ELR (cell line): ENCODE measurements at regions not wholly inside any gene's neighbourhood (a gene's known extent, or its start where the extent isn't known, plus 50 kb on each side); places are given as distances from the start of the nearest gene placed in this dataset.

Experiments
- DNase-seq: peaks from one replicate; pipeline ENCODE4 v3.0.0-alpha.2; 2015; ENCODE audit warnings: low read depth

GRCh38 chrX:25219480-25219879 lies 203.7 kb upstream of the ARX start:
- no peak for DNase-seq

DNA sequence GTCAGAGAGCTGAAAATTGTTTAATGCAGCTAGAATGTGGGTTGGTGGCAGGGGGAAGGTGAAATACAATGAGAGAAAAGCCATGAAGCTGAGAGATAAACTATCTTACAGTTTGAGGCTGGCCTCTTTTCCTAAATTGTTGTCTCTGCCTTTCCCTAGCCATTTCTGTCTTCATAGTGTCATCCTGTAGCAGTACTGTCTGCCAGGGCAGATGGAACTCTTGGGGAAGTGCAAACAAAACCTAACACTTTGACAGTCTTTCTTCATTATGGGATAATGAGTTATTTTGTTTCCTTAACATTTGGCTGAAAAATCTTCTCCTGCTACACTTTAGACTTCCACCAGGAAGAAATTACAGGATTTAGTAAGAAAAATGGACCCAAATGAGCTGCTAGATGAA lies 197.8 kb upstream of the ARX start:
- no peak for DNase-seq

DNA sequence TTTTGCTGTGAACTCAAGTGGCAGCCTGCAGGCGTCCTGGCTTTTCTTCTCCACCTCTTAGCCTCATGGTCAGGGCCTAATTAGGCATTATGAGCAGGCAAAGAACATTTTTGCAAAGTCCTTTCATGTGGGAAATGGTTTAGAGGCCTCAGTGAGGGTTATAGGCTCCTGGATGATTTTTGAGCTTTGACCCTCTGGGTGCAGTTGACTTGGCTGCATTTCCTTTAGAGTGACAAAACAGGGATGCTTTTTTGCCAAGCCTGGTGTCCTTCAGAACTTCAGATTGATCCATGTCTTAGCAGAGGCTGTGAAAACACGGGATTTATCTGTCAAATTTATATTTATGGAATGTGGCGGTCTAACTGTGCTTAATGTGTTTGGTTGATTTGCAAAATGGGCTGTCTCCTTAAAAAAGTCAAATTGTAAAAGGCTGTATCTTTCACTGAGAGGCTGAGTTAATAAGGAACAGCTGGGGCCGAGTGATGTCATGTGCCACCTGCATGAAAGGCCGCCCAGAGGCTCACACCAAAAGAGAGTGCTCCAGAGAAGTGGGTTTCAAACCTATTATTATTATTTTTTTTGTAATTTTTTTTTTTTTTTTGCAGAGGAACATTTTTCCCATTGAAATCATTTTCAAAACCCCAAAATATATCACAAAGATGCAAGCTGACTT lies 192.2 kb upstream of the ARX start:
- no peak for DNase-seq

- peak; percentile 54 for DNase-seq
Measured at GRCh38 chrX:25206778-25207177, 191.0 kb upstream of the ARX start.

DNA sequence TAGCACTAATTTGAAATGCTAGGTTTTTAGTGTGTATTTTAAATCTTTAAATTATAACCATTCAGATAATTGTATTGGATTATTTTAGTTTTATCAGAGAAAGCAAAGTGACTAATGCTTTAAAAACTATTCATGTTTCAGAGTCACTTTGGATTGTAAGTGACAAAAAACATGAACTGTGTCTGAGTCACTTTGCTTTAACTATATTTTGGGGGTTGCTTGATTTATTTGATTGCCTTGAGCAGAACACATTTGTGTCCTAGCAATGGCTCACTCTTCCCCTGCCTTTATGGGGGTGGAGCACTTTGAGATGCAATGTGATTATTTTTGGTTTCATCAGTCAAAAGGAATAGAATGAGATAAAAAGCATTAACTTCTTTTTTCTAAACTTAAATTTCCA lies 188.4 kb upstream of the ARX start:
- no peak for DNase-seq

- no peak for DNase-seq
Measured at GRCh38 chrX:25202827-25203226, 187.1 kb upstream of the ARX start.

- DNase-seq, result no peak
Measured at GRCh38 chrX:25198891-25199290, 183.1 kb upstream of the ARX start.

GRCh38 chrX:25198253-25198652 lies 182.5 kb upstream of the ARX start:
- no peak for DNase-seq

DNA sequence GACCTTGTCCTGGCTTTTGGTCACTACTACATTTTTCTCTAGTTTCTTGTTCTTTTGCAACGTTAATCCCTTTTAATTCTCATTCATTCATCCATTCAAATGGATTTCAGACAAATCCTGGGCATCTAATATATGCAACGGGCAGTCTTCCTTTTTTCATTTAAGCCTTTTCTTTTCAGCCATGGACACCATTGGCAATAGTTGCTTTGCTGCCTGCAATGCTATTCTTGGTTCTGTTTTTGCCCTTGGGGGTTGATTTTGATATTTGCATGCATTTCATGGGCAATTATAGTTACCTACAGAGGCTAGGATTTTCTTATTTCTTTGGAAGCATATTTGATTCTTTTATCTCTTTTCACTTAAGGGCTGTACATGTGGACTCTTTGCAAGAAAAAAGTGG lies 180.5 kb upstream of the ARX start:
- DNase-seq, result no peak

DNA sequence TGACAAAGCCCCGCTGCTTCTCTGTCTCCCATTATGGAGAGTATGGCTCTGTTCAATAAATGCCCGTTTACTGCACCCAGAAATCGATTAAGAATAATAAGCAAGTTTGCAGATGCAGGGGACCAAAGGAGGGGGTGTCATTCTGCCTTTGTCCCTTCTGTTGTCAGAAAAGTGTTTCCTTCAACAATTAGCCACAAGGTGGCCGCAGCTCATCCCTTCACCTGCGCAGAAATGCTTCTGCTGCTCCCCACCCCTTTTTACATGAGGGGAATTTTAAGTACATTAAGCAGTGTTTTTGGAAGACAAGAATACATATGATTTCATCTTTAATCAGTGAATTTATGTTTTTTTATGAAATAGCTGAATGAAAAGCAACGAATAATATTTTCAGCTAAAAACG lies 175.6 kb upstream of the ARX start:
- DNase-seq, result no peak

DNA sequence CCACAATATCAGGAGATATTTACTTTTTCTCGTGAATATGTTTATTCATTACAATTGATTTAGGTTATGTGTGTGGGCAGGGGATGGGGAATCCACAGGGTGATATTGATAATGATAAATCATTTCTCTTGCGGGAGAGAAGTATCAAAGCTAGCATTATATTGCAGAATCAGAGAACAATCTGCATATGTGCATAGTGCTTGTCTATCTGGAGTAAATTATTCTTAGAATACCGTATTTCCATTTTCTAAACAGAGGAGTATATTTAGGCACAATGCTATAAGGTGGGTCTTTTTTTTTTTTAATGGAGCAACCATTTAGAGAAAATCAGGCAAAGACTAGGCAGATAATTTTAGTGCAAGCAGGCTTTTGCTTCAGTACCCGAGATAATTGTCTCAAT lies 166.0 kb upstream of the ARX start:
- no peak for DNase-seq

DNA sequence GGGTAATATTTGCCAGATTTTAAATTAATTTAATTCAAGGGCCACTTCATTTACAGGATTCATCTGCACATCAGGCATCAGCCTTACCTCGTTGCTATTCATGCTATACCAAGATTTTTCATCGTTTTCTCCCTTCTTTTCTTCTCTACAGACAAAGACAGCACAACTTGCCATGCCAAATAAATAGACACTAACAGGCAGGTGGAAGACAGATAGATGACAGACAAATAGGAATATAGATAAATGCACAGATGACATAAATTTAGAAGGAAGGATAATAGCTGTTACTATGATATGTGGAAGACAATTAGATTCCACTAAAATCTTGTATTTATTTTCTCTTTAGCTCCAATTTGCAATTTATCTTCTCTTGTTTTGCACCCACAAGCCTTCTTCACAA lies 164.5 kb upstream of the ARX start:
- DNase-seq, result no peak

DNA sequence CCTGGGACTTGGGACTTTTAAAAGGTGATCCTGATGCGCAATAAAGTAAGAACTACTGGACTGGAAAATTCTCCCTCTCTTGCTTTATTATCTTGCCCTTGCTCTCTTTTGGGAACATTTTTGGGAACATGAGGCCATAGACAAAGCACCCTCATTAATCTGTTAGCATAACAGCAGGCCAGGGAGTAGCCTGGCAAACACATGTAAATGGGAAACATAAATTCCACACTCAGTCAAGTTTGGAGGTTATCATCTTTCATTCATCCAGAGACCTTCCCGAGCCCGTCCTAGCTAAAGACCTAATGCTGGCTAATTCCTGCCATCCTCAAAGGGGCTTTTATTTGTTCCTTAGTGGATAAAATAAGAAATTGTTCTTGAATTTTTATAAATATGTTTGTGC lies 162.8 kb upstream of the ARX start:
- DNase-seq, result no peak

DNA sequence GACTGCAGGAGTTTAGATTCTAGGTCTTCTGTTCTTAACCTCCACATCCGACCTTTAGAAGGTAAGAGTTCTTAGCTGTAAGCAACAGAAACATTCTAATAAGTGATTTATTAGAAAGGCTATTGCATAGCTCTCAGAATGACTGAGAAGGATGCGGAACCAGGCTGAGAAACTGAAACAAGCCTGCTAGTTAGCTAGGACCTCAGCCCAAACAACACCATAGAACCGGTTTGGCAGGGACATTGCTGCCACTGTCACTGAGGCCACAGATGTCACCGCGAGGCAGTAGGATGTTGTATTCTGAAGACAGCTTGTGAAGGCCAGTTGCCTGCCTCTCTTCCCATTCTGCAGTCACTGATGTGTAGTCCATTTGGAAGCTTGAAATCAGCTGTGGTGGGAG lies 160.0 kb upstream of the ARX start:
- no peak for DNase-seq

- DNase-seq, result no peak
Measured at GRCh38 chrX:25175171-25175570, 159.4 kb upstream of the ARX start.

DNA sequence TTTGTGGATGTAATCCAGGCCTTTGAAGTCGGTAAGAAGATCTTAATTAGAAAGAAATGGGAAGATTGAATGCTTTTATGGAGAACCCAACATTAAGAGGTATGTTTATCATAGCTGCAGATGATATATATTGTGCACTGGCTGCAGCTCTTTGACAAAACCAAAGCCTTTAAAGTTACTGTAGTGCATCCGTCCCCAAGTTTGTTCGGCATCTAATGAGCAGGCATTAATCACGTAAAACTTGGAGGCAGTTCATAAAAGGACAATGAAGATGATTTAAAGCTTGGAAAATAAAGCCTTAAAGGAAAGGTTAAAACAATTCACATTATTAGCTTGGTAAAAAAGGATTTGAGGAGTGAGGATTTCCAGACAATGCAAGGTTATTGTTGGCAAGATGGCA lies 150.8 kb upstream of the ARX start:
- no peak for DNase-seq

- DNase-seq, result no peak
Measured at GRCh38 chrX:25166145-25166544, 150.4 kb upstream of the ARX start.

GRCh38 chrX:25158635-25159034 lies 142.9 kb upstream of the ARX start:
- no peak for DNase-seq

DNA sequence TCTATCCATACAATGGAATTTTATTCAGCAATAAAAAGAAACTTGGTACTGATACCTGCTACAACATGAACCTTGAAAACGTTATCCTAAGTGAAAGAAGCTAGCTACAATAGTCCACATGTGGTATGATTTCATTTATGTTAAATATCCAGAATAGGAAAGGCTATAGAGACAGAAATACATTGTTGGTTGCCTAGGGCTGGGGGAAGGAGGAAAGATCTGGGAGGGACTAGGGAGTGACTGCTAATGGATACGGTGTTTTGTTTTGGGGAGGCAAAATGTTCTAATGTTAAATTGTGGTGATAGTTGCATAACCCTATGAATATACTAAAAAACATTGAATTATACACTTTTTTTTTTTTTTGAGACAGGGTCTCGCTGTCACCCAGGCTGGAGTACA lies 141.1 kb upstream of the ARX start:
- no peak for DNase-seq

DNA sequence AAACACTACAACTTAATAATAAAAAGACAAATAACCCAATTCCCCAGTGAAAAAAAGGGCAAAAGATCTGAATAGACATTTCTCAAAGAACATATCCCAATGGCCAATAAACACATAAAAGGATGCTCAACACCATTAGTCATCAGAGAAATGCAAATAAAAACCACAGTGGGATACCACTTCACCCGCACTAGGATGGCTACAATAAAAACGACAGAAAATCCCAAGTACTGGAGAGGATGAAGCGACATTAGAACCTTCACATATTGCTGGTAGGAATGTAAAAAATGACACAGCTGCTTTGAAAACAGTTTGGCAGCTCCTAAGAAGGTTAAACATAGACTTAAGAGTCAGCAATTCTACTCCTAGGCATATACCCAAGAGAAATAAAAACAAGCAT lies 140.6 kb upstream of the ARX start:
- peak; percentile 1 for DNase-seq

DNA sequence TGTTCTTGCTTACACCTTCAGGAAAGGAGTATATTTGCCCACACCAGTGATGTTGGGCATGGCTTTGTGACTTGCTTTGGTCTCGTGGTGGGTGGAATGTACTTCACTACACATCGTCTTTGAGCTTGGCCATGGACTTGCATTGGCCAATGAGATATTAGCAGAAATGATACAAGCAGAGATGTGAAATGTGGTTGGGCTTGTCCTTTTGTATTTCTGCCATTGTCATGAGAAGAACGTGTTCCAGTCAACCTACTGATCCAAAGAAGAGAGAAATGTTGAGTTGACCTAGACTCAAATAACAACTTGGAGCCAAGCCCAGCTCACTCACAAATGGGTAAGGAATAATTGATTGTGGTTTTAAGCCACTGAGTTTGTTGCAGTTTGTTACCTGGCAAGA lies 138.4 kb upstream of the ARX start:
- DNase-seq, result no peak

GRCh38 chrX:25151749-25152148 lies 136.0 kb upstream of the ARX start:
- DNase-seq, result no peak

- DNase-seq, result peak; percentile 58
Measured at GRCh38 chrX:25144043-25144940, 128.5 kb upstream of the ARX start.

DNA sequence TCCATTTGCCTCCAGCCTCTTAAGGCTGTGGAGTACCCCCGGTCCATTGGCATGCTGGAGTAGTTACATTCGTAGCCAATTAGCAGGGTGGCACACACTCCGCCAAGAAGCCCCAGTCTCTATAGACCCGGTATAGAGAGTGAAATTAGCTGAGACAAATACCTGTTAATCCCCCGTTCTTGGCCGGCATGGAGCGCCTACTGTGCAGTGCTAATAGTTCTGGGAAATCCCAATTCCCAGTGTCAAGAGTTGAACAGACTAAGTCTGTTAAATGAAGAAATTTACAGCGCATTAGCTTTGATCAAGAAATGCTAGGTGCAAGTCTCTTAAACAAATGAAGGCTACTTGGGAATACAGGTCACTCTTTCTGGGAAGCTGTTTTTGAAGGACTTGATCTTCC lies 127.8 kb upstream of the ARX start:
- no peak for DNase-seq
